SK-N-MC (cell line): ENCODE measurements at regions not wholly inside any gene's neighbourhood (a gene's known extent, or its start where the extent isn't known, plus 50 kb on each side); places are given as distances from the start of the nearest gene placed in this dataset.

Experiments used
- DNase-seq: peaks from one replicate; pipeline ENCODE4 v3.0.0-alpha.2; 2011; ENCODE audit warnings: low read depth, low spot score
- H3K27ac ChIP-seq: fragments of 200-600 bp; sonication (generic); 2 replicates; pipeline ENCODE4 v1.5.1; 2016; ENCODE audit warnings: mixed run types
- H3K36me3 ChIP-seq: fragments of 200-600 bp; sonication (generic); 2 replicates; pipeline ENCODE4 v1.6.1; 2017; ENCODE audit warnings: antibody characterized with exemption, low read length, mixed read lengths; ENCODE audit not compliant: insufficient read depth
- H3K4me3 ChIP-seq: fragments of 200-600 bp; sonication (generic); 2 replicates; pipeline ENCODE4 v1.5.1; 2016
- H3K9ac ChIP-seq: fragments of 200-600 bp; sonication (generic); 2 replicates; pipeline ENCODE4 v1.8.0; 2017; ENCODE audit warnings: mixed run types, mixed read lengths; ENCODE audit not compliant: insufficient read length
- H3K9me3 ChIP-seq: fragments of 200-600 bp; sonication (generic); 2 replicates; pipeline ENCODE4 v1.6.1; 2017; ENCODE audit warnings: low read depth, mild to moderate bottlenecking, antibody characterized with exemption, low read length, moderate library complexity, mixed read lengths
- EZH2 ChIP-seq: fragments of 200-600 bp; sonication (generic); IDR thresholded peaks from one replicate; pipeline ENCODE4 v1.6.1; 2017; ENCODE audit warnings: antibody characterized with exemption
- FOXP2 ChIP-seq: optimal IDR thresholded peaks from 2 replicates; pipeline ENCODE3; 2011; ENCODE audit warnings: mild to moderate bottlenecking, moderate library complexity; ENCODE audit not compliant: insufficient read depth; ENCODE audit errors: extremely low read length, control extremely low read depth
- POLR2AphosphoS5 ChIP-seq: IDR thresholded peaks from 2 replicates; pipeline ENCODE4 v1.6.1; 2012; ENCODE audit warnings: mild to moderate bottlenecking, low read depth, low read length, borderline replicate concordance

- H3K9ac ChIP-seq, result no peak overlapping the region
- TF ChIP-seq EZH2, result no peak
- no peak for TF ChIP-seq FOXP2
- H3K36me3 ChIP-seq, result no peaks in the 10 kb centered on the region
- no peak overlapping the region for H3K4me3 ChIP-seq
- H3K9me3 ChIP-seq, result no peaks in the 10 kb centered on the region
- no peak for DNase-seq
- no peak overlapping the region for H3K27ac ChIP-seq
Observed at GRCh38 chr1:10856176-10856683, 59.8 kb upstream of the CASZ1 start.

GRCh38 chr1:10856863-10857598, 60.6 kb upstream of the CASZ1 start:
- TF ChIP-seq POLR2AphosphoS5 (no peak), FOXP2 (no peak), EZH2 (no peak)
- Histone ChIP-seq H3K27ac (no peak overlapping the region), H3K9me3 (no peaks in the 10 kb centered on the region), H3K36me3 (no peaks in the 10 kb centered on the region), H3K9ac (no peak overlapping the region), H3K4me3 (no peak overlapping the region)
- no peak for DNase-seq

GRCh38 chr1:10857687-10858086, 61.2 kb upstream of the CASZ1 start:
- no peaks in the 10 kb centered on the region for H3K9me3 ChIP-seq
- no peak overlapping the region for H3K4me3 ChIP-seq
- H3K9ac ChIP-seq, result no peak overlapping the region
- no peaks in the 10 kb centered on the region for H3K36me3 ChIP-seq
- no peak for DNase-seq
- H3K27ac ChIP-seq, result no peak overlapping the region
- TF ChIP-seq FOXP2 (no peak), POLR2AphosphoS5 (no peak), EZH2 (no peak)

GRCh38 chr1:10860218-10860617, 63.8 kb upstream of the CASZ1 start:
- DNase-seq, result no peak
- Histone ChIP-seq H3K4me3 (no peak overlapping the region), H3K27ac (no peak overlapping the region), H3K9ac (no peak overlapping the region), H3K9me3 (no peaks in the 10 kb centered on the region), H3K36me3 (no peaks in the 10 kb centered on the region)
- TF ChIP-seq POLR2AphosphoS5 (no peak), EZH2 (no peak), FOXP2 (no peak)

GRCh38 chr1:10860682-10861081, 64.2 kb upstream of the CASZ1 start:
- H3K27ac ChIP-seq, result no peak overlapping the region
- no peaks in the 10 kb centered on the region for H3K9me3 ChIP-seq
- TF ChIP-seq FOXP2 (no peak), POLR2AphosphoS5 (no peak), EZH2 (no peak)
- no peaks in the 10 kb centered on the region for H3K36me3 ChIP-seq
- DNase-seq, result no peak
- no peak overlapping the region for H3K9ac ChIP-seq
- no peak overlapping the region for H3K4me3 ChIP-seq

GRCh38 chr1:10861822-10862221, 65.4 kb upstream of the CASZ1 start:
- Histone ChIP-seq H3K4me3 (no peak overlapping the region), H3K27ac (no peak overlapping the region), H3K9ac (no peak overlapping the region), H3K9me3 (no peaks in the 10 kb centered on the region), H3K36me3 (no peaks in the 10 kb centered on the region)
- DNase-seq, result no peak
- TF ChIP-seq FOXP2, result no peak
- no peak for TF ChIP-seq POLR2AphosphoS5
- TF ChIP-seq EZH2, result no peak

GRCh38 chr1:10862743-10863335, 66.4 kb upstream of the CASZ1 start:
- no peaks in the 10 kb centered on the region for H3K36me3 ChIP-seq
- DNase-seq, result no peak
- no peak for TF ChIP-seq FOXP2
- no peak for TF ChIP-seq EZH2
- TF ChIP-seq POLR2AphosphoS5, result no peak
- no peak overlapping the region for H3K27ac ChIP-seq
- H3K9me3 ChIP-seq, result no peaks in the 10 kb centered on the region
- no peak overlapping the region for H3K4me3 ChIP-seq
- H3K9ac ChIP-seq, result no peak overlapping the region

- no peaks in the 10 kb centered on the region for H3K9me3 ChIP-seq
- DNase-seq, result no peak
- TF ChIP-seq POLR2AphosphoS5 (no peak), FOXP2 (no peak), EZH2 (no peak)
- no peak overlapping the region for H3K27ac ChIP-seq
- H3K4me3 ChIP-seq, result no peak overlapping the region
- no peaks in the 10 kb centered on the region for H3K36me3 ChIP-seq
- no peak overlapping the region for H3K9ac ChIP-seq
Observed at GRCh38 chr1:10863886-10864285, 67.4 kb upstream of the CASZ1 start.

- TF ChIP-seq FOXP2 (no peak), POLR2AphosphoS5 (no peak), EZH2 (no peak)
- no peak for DNase-seq
- Histone ChIP-seq H3K9ac (no peak overlapping the region), H3K4me3 (no peak overlapping the region), H3K9me3 (no peaks in the 10 kb centered on the region), H3K36me3 (no peaks in the 10 kb centered on the region), H3K27ac (no peak overlapping the region)
Observed at GRCh38 chr1:10864776-10865175, 68.3 kb upstream of the CASZ1 start.
